Fibroblast of mammary gland (primary cell): ENCODE measurements at regions not wholly inside any gene's neighbourhood (a gene's known extent, or its start where the extent isn't known, plus 50 kb on each side); places are given as distances from the start of the nearest gene placed in this dataset.
A peak's percentile ranks its signal among the peaks of the same experiment; 100 is the strongest.

Experiments used
- DNase-seq: peaks from one replicate; pipeline ENCODE4 v3.0.0-alpha.2; 2010; ENCODE audit warnings: low read depth
- H3K4me3 ChIP-seq: 2 replicates; pipeline ENCODE4 v1.5.1; 2011; ENCODE audit warnings: low read depth, mild to moderate bottlenecking, low read length, moderate library complexity; ENCODE audit not compliant: control insufficient read depth
- CTCF ChIP-seq: conservative IDR thresholded peaks from 2 replicates; pipeline ENCODE4 v1.5.1; 2011; ENCODE audit warnings: low read depth, low read length, inconsistent platforms; ENCODE audit not compliant: control insufficient read depth, insufficient read depth

GRCh38 chr5:40406741-40407211 is 272.9 kb upstream of the PTGER4 start:
- no peak for TF ChIP-seq CTCF
- H3K4me3 ChIP-seq, result no peak overlapping the region
- DNase-seq, result no peak

GRCh38 chr5:40405996-40406740 is 273.5 kb upstream of the PTGER4 start:
- TF ChIP-seq CTCF, result no peak
- no peak overlapping the region for H3K4me3 ChIP-seq
- no peak for DNase-seq

- no peak overlapping the region for H3K4me3 ChIP-seq
- DNase-seq, result peak; percentile 34
- TF ChIP-seq CTCF, result no peak
These were observed 274.5 kb upstream of the PTGER4 start for GRCh38 chr5:40405230-40405629.

GRCh38 chr5:40404613-40405012 is 275.1 kb upstream of the PTGER4 start:
- no peak for DNase-seq
- no peak for TF ChIP-seq CTCF
- no peak overlapping the region for H3K4me3 ChIP-seq

- peak; percentile 25 for DNase-seq
These were observed 277.7 kb upstream of the PTGER4 start for GRCh38 chr5:40402007-40402364.

GRCh38 chr5:40401284-40402006 is 278.3 kb upstream of the PTGER4 start:
- H3K4me3 ChIP-seq, result no peak overlapping the region
- no peak for DNase-seq
- no peak for TF ChIP-seq CTCF

More at GRCh38 chr5:40402007-40402364, 277.7 kb upstream of the PTGER4 start:
- TF ChIP-seq CTCF, result no peak
- no peak overlapping the region for H3K4me3 ChIP-seq
